H54 (cell line): ENCODE measurements at regions not wholly inside any gene's neighbourhood (a gene's known extent, or its start where the extent isn't known, plus 50 kb on each side); places are given as distances from the start of the nearest gene placed in this dataset.

ENCODE experiments used
- DNase-seq: peaks from one replicate; pipeline ENCODE4 v3.0.0; 2011; ENCODE audit warnings: low spot score, mixed read lengths; ENCODE audit not compliant: insufficient read length
- FAIRE-seq: peaks from 3 replicates; lab custom pipeline; 2011; peaks lifted over from hg19 to GRCh38; lab: Jason Lieb, UNC
- POLR2A ChIP-seq: IDR thresholded peaks from 2 replicates; pipeline ENCODE4 v1.6.1; 2011; ENCODE audit warnings: low read depth, mild to moderate bottlenecking, low read length

DNA sequence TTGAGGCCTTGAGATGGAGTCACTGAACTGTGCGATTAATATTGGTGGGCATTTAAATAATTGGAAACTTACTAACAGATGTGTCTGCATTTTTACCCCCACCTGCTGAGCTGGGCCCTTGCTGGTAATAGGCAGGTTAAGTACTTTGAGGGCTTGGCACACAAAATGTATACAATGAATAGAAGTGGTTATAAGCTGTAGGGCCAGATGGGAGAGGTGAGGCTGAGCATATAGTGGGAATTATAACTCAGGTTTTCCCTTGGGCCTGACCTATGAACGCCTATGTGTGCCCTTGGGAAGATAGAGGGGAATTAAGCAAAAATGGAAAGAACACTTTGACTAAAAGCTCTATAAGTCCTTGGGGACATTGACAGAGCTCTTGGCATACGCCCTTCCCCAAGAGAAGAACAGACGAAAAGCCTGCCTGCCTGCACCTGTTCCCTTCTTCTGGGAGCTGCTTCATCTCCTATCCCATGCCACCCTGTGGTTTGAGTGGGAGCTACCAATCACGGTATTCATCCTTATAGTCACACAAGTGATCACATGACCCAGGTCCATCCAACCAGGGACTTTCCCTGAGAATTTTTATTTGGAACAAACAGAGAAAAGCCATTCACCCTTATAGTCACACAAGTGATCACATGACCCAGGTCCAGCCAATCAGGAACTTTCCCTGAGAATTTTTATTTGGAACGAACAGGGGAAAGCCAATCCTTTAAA is 260.7 kb upstream of the CSF3R start:
- FAIRE-seq (no peak), DNase-seq (no peak)
- TF ChIP-seq POLR2A, result no peak

DNA sequence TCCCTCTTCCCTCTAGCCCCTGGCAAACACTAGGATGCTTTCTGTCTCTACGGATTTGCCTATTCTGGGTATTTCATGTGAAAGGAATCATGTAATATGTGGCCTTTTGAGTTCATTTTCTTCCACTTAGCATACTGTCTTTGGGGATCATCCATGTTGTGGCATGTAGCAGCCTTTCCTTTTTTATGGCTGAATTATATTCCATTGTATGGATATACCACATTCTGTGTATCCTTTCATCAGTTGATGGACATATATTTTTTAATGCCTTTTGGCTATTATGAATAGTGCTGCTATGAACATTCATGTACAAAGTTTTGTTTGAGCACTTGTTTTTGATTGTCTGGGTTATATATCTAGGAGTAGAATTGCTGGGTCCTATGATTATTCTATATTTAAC is 258.4 kb upstream of the CSF3R start:
- DNase-seq, result no peak
- no peak for TF ChIP-seq POLR2A
- FAIRE-seq, result no peak

DNA sequence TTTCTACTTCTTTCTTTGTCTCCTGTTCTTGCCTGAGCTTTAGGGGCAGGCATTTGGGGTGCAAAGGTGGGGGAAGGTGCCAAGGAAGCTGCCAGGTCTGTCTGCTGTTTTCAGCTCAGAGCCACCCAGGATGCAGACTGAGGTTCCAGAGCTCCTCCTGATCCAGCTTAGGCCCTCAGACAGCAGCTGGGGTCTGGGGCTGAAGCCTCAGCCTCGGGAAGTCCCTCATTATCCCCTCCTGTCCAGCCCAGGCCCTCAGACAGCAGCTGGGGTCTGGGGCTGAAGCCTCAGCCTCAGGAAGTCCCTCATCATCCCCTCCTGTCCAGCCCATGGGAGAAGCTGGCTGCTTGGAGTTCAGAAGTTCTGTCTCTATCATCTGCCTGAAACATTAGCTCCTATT is 257.7 kb upstream of the CSF3R start:
- no peak for FAIRE-seq
- DNase-seq, result no peak
- TF ChIP-seq POLR2A, result no peak

- DNase-seq (no peak), FAIRE-seq (no peak)
- no peak for TF ChIP-seq POLR2A
Observed at GRCh38 chr1:36739703-36740289, 257.1 kb upstream of the CSF3R start.

DNA sequence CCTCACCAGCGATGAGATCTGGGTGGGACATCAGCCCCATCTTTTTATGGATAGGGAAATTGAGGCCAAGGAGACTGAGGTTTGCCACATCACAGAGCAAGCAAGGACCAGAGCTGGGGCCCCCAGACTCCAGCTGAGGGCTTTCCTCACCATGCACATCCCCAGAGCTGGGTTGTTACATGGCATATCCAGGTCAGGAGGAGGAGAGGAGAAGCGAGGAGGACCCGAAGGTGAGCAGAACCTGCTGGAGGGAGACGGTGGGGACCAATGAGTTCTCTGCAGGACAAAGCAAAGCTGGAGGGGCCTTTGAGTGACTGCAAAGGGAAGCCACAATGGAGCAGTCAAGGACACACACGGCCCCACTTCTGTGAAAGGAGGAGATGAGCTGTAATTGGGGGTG is 255.5 kb upstream of the CSF3R start:
- TF ChIP-seq POLR2A, result no peak
- FAIRE-seq (no peak), DNase-seq (no peak)

DNA sequence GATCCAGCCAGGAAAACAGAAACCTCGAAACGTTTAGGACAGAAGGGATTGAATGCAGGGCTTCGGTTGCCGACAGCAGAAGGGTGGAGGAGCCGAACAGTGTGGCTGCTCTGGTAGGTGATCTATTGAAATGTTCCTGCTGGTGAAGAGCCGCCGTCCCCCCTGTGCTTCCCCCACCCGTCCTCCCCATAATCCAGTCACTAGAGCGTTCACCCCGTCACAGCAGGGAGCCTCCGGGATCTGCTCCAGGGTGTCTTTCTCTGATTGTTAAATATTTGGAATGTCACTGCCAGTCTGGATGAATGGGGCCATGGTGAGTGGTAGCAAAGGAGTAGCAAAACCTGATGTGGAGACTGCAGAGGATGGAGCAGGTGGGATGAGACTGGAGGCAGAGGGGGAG is 255.1 kb upstream of the CSF3R start:
- DNase-seq (no peak), FAIRE-seq (no peak)
- no peak for TF ChIP-seq POLR2A

GRCh38 chr1:36737038-36737555 is 254.4 kb upstream of the CSF3R start:
- no peak for TF ChIP-seq POLR2A
- DNase-seq (no peak), FAIRE-seq (no peak)

GRCh38 chr1:36735939-36736730 is 253.4 kb upstream of the CSF3R start:
- FAIRE-seq (no peak), DNase-seq (no peak)
- TF ChIP-seq POLR2A, result no peak

- TF ChIP-seq POLR2A, result no peak
- no peak for DNase-seq
- FAIRE-seq, result no peak
Observed at GRCh38 chr1:36735436-36735835, 252.7 kb upstream of the CSF3R start.

- FAIRE-seq (no peak), DNase-seq (no peak)
- no peak for TF ChIP-seq POLR2A
Observed at GRCh38 chr1:36734356-36734755, 251.6 kb upstream of the CSF3R start.

DNA sequence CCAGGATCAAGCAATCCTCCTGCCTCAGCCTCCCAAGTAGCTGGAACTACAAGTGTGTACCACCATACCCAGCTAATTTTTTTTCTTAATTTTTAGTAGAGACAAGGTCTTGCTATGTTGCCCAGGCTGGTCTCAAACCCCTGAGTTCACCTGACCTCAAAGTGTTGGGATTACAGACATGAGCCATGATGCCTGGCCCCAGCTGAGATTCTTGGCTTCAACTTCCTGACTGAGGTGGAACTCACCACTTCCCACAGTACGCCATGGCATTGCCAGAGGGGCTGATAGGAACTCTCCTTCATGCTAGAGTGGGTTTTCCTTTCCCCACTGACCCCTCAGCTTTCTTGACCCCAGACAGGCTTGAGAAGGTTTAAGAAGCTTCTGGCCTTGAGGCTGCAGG is 251.0 kb upstream of the CSF3R start:
- no peak for FAIRE-seq

DNA sequence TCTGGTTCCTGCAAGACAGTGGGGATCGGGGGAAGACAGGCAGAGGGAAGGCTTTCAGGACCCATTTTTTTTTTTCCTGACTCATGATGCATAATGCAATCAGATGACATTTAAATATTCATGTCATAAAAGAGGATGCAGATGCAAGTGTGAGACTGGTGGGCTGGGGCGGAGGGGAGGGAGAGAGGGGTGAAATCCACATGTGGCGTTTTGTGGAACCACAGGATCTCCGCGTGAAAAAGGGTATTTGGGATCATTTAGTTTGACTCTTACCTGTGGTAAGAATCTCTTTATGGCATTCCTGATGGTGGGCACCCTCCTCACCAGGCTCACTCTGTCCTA is 249.3 kb upstream of the CSF3R start:
- no peak for FAIRE-seq
- no peak for TF ChIP-seq POLR2A
- no peak for DNase-seq

More for the DNA sequence above, 251.0 kb upstream of the CSF3R start:
- DNase-seq, result no peak
- no peak for TF ChIP-seq POLR2A

DNA sequence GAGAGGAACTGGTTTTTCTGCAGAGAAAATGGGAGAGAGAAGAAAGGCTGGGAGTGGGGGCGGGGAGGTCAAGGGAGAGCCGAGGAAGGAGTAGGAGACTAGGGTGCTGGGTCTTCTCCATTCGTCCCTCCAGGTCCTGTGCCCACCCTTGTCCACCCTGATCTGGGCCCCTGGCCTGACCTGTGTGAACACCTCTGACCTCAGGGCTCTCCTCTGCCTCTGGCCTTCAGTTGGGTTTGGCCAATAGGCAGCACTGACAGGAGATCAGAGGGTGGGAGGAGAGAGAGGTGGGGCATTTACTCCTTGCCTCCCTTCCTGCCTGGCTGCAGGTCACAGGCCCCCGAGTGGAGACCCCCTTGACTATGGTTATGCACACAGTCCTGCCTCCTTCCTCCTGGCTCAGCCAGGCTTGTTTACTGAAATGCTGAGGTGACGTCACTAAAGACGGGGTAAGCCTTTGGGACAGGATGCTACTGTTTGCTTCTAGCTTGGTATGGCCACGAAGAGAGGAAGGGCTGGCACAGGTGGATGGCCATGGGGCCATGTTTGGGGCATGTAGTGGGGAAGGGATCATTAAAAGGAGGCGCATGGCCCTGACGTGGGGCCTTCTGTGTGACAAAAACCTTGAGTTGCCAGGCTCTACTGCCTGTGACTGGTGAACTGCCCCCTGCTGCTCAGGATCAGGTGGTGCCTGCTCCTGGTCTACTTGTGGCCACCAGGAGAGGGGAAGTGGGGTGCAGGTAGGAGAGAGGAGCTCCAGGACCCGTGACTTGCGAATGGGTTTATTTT is 248.7 kb upstream of the CSF3R start:
- TF ChIP-seq POLR2A, result no peak
- FAIRE-seq (no peak), DNase-seq (no peak)
